HepG2 (cell line): ENCODE measurements at regions not wholly inside any gene's neighbourhood (a gene's known extent, or its start where the extent isn't known, plus 50 kb on each side); places are given as distances from the start of the nearest gene placed in this dataset.

Source experiments
- ATAC-seq: fragments of 200-7000 bp; cut with Tn5 transposase; 3 replicates; pipeline ENCODE4 v1.9.1; 2020; ENCODE audit warnings: mild to moderate bottlenecking, moderate library complexity
- BruUV-seq: library from RNA; stranded (reverse); fragments of 400-500 nt; replicated peaks from 2 replicates; lab custom pipeline; 2021; lab: Mats Ljungman, UMichigan
- CTCF ChIA-PET: fragments of 300-600 bp; formaldehyde crosslinking; extraction: SDS; loops from one replicate; lab custom pipeline; 2021; ENCODE audit warnings: low total read pairs, inconsistent platforms, low intra/inter-chr PET ratio; lab: Yijun Ruan, JAX
- POLR2A ChIA-PET: fragments of 350-600 bp; sonication (Branson Sonifier 250); formaldehyde crosslinking; loops from one replicate; lab custom pipeline; 2020; ENCODE audit warnings: antibody characterized with exemption, inconsistent platforms; lab: Yijun Ruan, JAX
- DNase-seq: peaks from one replicate; pipeline ENCODE4 v3.0.0-alpha.2; 2015; ENCODE audit warnings: low spot score
- FAIRE-seq: peaks from 3 replicates; lab custom pipeline; 2011; peaks lifted over from hg19 to GRCh38; lab: Jason Lieb, UNC
- H2AFZ ChIP-seq: one replicate; pipeline ENCODE4 v1.6.1; 2011; ENCODE audit warnings: low read length, inconsistent platforms
- H3K27ac ChIP-seq: fragments of 300-600 bp; 3 replicates; pipeline ENCODE4 v1.8.0; 2011; ENCODE audit warnings: mixed run types, mild to moderate bottlenecking, mixed read lengths, low read length, inconsistent platforms; ENCODE audit not compliant: insufficient read depth; ENCODE audit errors: extremely low read length
- H3K27me3 ChIP-seq, 2 experiments: fragments of 200-600 bp in 1 of 2; 2 replicates in 1 of 2; 3 replicates in 1 of 2; pipeline versions ENCODE4 v1.6.0 to v1.8.0; 2011; ENCODE audit warnings: low read length in 2 of 2, mild to moderate bottlenecking in 2 of 2, moderate library complexity in 2 of 2, inconsistent platforms in 1 of 2; ENCODE audit not compliant: insufficient read depth in 2 of 2, control insufficient read depth in 1 of 2
- H3K36me3 ChIP-seq, 2 experiments: fragments of 200-600 bp in 1 of 2; replicated peaks in 1 of 2; 2 replicates in 1 of 2; 3 replicates in 1 of 2; pipeline versions ENCODE4 v1.5.1 to v1.8.0; 2011; ENCODE audit warnings: low read length in 2 of 2, inconsistent platforms in 1 of 2; ENCODE audit not compliant: insufficient read depth in 2 of 2, control insufficient read depth in 1 of 2
- H3K4me1 ChIP-seq: 2 replicates; pipeline ENCODE4 v1.5.1; 2012; ENCODE audit warnings: low read length, inconsistent platforms; ENCODE audit not compliant: insufficient read depth
- H3K4me2 ChIP-seq: 2 replicates; pipeline ENCODE4 v1.6.0; 2011; ENCODE audit warnings: low read depth, low read length, inconsistent platforms
- H3K4me3 ChIP-seq, 3 experiments: fragments of 200-600 bp in 1 of 3; sonication (generic), shearing (Covaris generic) in 1 of 3; replicated peaks in 1 of 3; 2 replicates each; pipeline ENCODE4 v1.5.1; 2011 to 2016; ENCODE audit warnings: low read length in 3 of 3, inconsistent platforms in 2 of 3, low read depth in 2 of 3, mild to moderate bottlenecking in 2 of 3, control low read depth in 1 of 3, mixed read lengths in 1 of 3; ENCODE audit not compliant: insufficient read depth in 1 of 3
- H3K79me2 ChIP-seq: one replicate; pipeline ENCODE4 v1.6.1; 2011; ENCODE audit warnings: low read length, inconsistent platforms; ENCODE audit not compliant: insufficient read depth
- H3K9ac ChIP-seq: 2 replicates; pipeline ENCODE4 v1.6.0; 2011; ENCODE audit warnings: mild to moderate bottlenecking, low read depth, low read length, inconsistent platforms; ENCODE audit not compliant: insufficient read depth
- H3K9me3 ChIP-seq: 2 replicates; pipeline ENCODE4 v1.5.1; 2012; ENCODE audit warnings: mild to moderate bottlenecking, low read length
- H4K20me1 ChIP-seq: 2 replicates; pipeline ENCODE4 v1.6.0; 2011; ENCODE audit warnings: inconsistent platforms, mild to moderate bottlenecking, low read length, moderate library complexity; ENCODE audit not compliant: insufficient read depth
- ELK4 ChIP-seq: sonication (generic); formaldehyde crosslinking; IDR thresholded peaks from 2 replicates; pipeline ENCODE4 v1.9.0; 2021; ENCODE audit warnings: missing genetic modification reagents, borderline replicate concordance
- ETV6 ChIP-seq: sonication (generic); formaldehyde crosslinking; conservative IDR thresholded peaks from 2 replicates; pipeline ENCODE4 v1.4.0; 2020; ENCODE audit warnings: missing genetic modification reagents
- MTA1 ChIP-seq: sonication (generic); formaldehyde crosslinking; IDR thresholded peaks from 2 replicates; pipeline ENCODE4 v1.4.0; 2020; ENCODE audit warnings: missing genetic modification reagents, mild to moderate bottlenecking, borderline replicate concordance
- PLRG1 ChIP-seq: fragments of 450-650 bp; conservative IDR thresholded peaks from 2 replicates; pipeline ENCODE4 v1.6.1; 2016
- SATB2 ChIP-seq: sonication (generic); formaldehyde crosslinking; IDR thresholded peaks from 2 replicates; pipeline ENCODE4 v1.5.0; 2020; ENCODE audit warnings: missing genetic modification reagents
- SMAD1 ChIP-seq: sonication (generic); formaldehyde crosslinking; IDR thresholded peaks from 2 replicates; pipeline ENCODE4 v1.4.0; 2020; ENCODE audit warnings: missing genetic modification reagents, low read depth, mild to moderate bottlenecking, borderline replicate concordance
- SRY ChIP-seq: sonication (generic); formaldehyde crosslinking; IDR thresholded peaks from 2 replicates; pipeline ENCODE4 v1.8.0; 2022; ENCODE audit warnings: mild to moderate bottlenecking, missing genetic modification reagents
- ZBTB25 ChIP-seq: IDR thresholded peaks from 2 replicates; pipeline ENCODE4 v1.6.1; 2018; ENCODE audit warnings: missing genetic modification reagents
- ZFP62 ChIP-seq: sonication (generic); formaldehyde crosslinking; IDR thresholded peaks from 2 replicates; pipeline ENCODE4 v1.4.0; 2020; ENCODE audit warnings: missing genetic modification reagents
- ZNF18 ChIP-seq: sonication (generic); formaldehyde crosslinking; IDR thresholded peaks from 2 replicates; pipeline ENCODE4 v1.8.0; 2022; ENCODE audit warnings: mild to moderate bottlenecking, missing genetic modification reagents; ENCODE audit not compliant: insufficient replicate concordance
- ZNF256 ChIP-seq: sonication (generic); formaldehyde crosslinking; conservative IDR thresholded peaks from 2 replicates; pipeline ENCODE4 v1.4.0; 2020; ENCODE audit warnings: missing genetic modification reagents
- ZNF296 ChIP-seq: sonication (generic); formaldehyde crosslinking; conservative IDR thresholded peaks from 2 replicates; pipeline ENCODE4 v1.5.0; 2020; ENCODE audit warnings: mild to moderate bottlenecking, missing genetic modification reagents
- ZNF543 ChIP-seq: sonication (generic); formaldehyde crosslinking; IDR thresholded peaks from 2 replicates; pipeline ENCODE4 v1.4.0; 2020; ENCODE audit warnings: mild to moderate bottlenecking, missing genetic modification reagents
- ZNF569 ChIP-seq: sonication (generic); formaldehyde crosslinking; IDR thresholded peaks from 2 replicates; pipeline ENCODE4 v1.5.0; 2020; ENCODE audit warnings: mild to moderate bottlenecking, missing genetic modification reagents, moderate library complexity, borderline replicate concordance
- ZNF616 ChIP-seq: sonication (generic); formaldehyde crosslinking; IDR thresholded peaks from 2 replicates; pipeline ENCODE4 v1.5.0; 2020; ENCODE audit warnings: low read depth, mild to moderate bottlenecking, missing genetic modification reagents
- ZNF740 ChIP-seq: sonication (generic); formaldehyde crosslinking; IDR thresholded peaks from 2 replicates; pipeline ENCODE4 v1.4.0; 2020; ENCODE audit warnings: missing genetic modification reagents
- WGBS: methylation state at CpG from one replicate; pipeline ENCODE4 v1.1.6; 2017; ENCODE audit warnings: low lambda C conversion rate; 5-methylcytosine and 5-hydroxymethylcytosine counted together
- in situ Hi-C: cut with HindIII; loops from 2 replicates; pipeline ENCODE4 v1.10.0; 2017; ENCODE audit warnings: low pct_unique_long_range_greater_than_20kb; ENCODE audit not compliant: extremely low pct_ligation_motif_present
- intact Hi-C: fragments of 100-400 bp; cut with micrococcal nuclease; formaldehyde crosslinking; loops from one replicate; pipeline ENCODE4 v1.10.0; 2022; ENCODE audit not compliant: unreplicated experiment
- TF ChIP-seq, protein P1 (sequence below): sonication (generic); formaldehyde crosslinking; IDR thresholded peaks from 2 replicates; pipeline ENCODE4 v1.4.0; 2020; ENCODE audit warnings: missing genetic modification reagents, low read depth, mild to moderate bottlenecking, borderline replicate concordance
- TF ChIP-seq, protein P2 (sequence below): IDR thresholded peaks from 2 replicates; pipeline ENCODE4 v1.6.1; 2016; ENCODE audit warnings: control low read depth
- TF ChIP-seq, protein P3 (sequence below): sonication (generic); formaldehyde crosslinking; IDR thresholded peaks from 2 replicates; pipeline ENCODE4 v1.4.0; 2020; ENCODE audit warnings: missing genetic modification reagents

GRCh38 chr2:145323512-145323911 lies 803.6 kb upstream of the ZEB2 start:
- ChIA-PET POLR2A (no interaction called here), CTCF (no interaction called here)
- no peaks in the 10 kb centered on the region for H3K36me3 ChIP-seq
- WGBS, result 4% methylated on average over 2 of the region's 2 CpGs
- DNase-seq, result no peak
- no peak for FAIRE-seq
- no peaks in the 10 kb centered on the region for H3K4me1 ChIP-seq
- H4K20me1 ChIP-seq, result no peaks in the 10 kb centered on the region
- no peak for ATAC-seq
- in situ Hi-C loops (no loop called here), intact Hi-C loops (no loop called here)
- H3K9ac ChIP-seq, result no peak overlapping the region
- no peak overlapping the region for H2AFZ ChIP-seq
- TF ChIP-seq ZNF740, result no peak
- TF ChIP-seq ZNF616 (CRISPR knock-in tag), result no peak
- TF ChIP-seq ZNF18 (CRISPR knock-in tag), result no peak
- TF ChIP-seq, protein P1, sequence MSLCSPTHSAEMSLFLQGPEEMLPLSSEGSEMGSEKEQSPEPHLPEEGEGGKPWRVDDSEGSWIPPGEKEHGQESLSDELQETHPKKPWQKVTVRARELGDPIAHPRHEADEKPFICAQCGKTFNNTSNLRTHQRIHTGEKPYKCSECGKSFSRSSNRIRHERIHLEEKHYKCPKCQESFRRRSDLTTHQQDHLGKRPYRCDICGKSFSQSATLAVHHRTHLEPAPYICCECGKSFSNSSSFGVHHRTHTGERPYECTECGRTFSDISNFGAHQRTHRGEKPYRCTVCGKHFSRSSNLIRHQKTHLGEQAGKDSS (CRISPR knock-in tag), result no peak
- no peak for TF ChIP-seq ZBTB25 (CRISPR knock-in tag)
- TF ChIP-seq SMAD1 (CRISPR knock-in tag), result no peak
- no peak for TF ChIP-seq SRY (CRISPR knock-in tag)
- TF ChIP-seq, protein P2, sequence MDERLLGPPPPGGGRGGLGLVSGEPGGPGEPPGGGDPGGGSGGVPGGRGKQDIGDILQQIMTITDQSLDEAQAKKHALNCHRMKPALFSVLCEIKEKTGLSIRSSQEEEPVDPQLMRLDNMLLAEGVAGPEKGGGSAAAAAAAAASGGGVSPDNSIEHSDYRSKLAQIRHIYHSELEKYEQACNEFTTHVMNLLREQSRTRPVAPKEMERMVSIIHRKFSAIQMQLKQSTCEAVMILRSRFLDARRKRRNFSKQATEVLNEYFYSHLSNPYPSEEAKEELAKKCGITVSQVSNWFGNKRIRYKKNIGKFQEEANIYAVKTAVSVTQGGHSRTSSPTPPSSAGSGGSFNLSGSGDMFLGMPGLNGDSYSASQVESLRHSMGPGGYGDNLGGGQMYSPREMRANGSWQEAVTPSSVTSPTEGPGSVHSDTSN (CRISPR knock-in tag), result no peak
- TF ChIP-seq ZNF543, result no peak
- TF ChIP-seq, protein P3, sequence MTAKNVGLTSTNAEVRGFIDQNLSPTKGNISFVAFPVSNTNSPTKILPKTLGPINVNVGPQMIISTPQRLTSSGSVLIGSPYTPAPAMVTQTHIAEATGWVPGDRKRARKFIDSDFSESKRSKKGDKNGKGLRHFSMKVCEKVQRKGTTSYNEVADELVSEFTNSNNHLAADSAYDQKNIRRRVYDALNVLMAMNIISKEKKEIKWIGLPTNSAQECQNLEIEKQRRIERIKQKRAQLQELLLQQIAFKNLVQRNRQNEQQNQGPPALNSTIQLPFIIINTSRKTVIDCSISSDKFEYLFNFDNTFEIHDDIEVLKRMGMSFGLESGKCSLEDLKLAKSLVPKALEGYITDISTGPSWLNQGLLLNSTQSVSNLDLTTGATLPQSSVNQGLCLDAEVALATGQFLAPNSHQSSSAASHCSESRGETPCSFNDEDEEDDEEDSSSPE, result no peak
- no peak for TF ChIP-seq ETV6 (CRISPR knock-in tag)
- TF ChIP-seq ZNF296 (CRISPR knock-in tag), result no peak
- TF ChIP-seq PLRG1, result no peak
- TF ChIP-seq ZNF256 (CRISPR knock-in tag), result no peak
- no peak for TF ChIP-seq ZNF569 (CRISPR knock-in tag)
- TF ChIP-seq MTA1 (CRISPR knock-in tag), result no peak
- TF ChIP-seq SATB2, result no peak
- no peak for TF ChIP-seq ELK4 (CRISPR knock-in tag)
- no peak for TF ChIP-seq ZFP62
- no peaks in the 10 kb centered on the region for H3K9me3 ChIP-seq
- H3K27ac ChIP-seq, result no peak overlapping the region
- no peaks in the 10 kb centered on the region for H3K79me2 ChIP-seq
- H3K27me3 ChIP-seq, result no peaks in the 10 kb centered on the region
- no TSS peak for BruUV-seq
- H3K4me2 ChIP-seq, result no peak overlapping the region
- H3K4me3 ChIP-seq, result no peak overlapping the region
